ENCODE measurements at regions not wholly inside any gene's neighbourhood (a gene's known extent, or its start where the extent isn't known, plus 50 kb on each side); places are given as distances from the start of the nearest gene placed in this dataset.
A peak's percentile ranks its signal among the peaks of the same experiment; 100 is the strongest.
"Not testable (repeated sequence)": the region's sequence is repeated elsewhere in the genome, so short reads cannot be mapped to it uniquely, and the experiment has no call there.

GRCh38 chr12:90831712-90832111 lies 123.3 kb downstream of the CCER1 start:
- no peak for DNase-seq (ENCODE audit: low read depth in 4 of 4, low spot score in 3 of 4)

DNA sequence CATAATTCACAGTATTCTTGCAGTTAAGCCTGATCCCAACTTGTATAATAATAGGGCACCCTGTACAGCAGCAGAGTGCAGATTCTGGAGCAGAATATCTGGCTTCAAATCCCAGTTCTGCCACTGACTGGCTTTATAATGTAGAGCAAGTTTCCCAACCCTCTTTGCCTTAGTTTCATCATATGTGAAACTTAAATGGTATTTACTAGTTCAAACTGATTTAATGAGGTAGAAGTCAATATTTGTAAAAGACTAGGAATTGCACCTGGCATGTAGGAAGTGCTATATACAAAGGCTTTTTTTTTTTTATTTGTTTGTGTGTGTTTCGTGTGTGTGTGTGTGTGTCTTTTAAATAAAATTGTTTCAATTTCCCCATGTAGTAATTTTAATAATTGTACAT lies 125.9 kb downstream of the CCER1 start:
- DNase-seq (ENCODE audit: low read depth in 4 of 4, low spot score in 3 of 4) = no peak

DNA sequence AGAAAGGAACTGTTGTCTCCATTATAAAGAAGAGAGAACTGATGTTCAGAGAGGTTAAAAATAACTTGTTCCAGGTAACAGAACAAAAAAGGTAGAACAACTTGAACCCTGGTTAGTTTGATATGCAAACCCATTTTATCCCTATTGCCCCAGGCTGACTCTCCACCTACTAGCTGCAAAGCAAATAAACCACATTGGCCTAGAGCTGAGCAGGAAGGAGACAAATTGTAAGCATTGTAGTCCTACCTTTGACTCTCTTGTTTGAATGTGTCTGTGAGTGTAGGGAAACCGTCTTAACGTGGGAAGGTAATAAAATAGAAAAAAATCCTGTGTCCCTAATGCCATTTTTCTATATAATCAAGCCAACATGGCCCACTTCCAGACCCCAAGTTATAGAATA lies 126.4 kb downstream of the CCER1 start:
- DNase-seq (ENCODE audit: low read depth in 4 of 4, low spot score in 3 of 4) = no peak

DNA sequence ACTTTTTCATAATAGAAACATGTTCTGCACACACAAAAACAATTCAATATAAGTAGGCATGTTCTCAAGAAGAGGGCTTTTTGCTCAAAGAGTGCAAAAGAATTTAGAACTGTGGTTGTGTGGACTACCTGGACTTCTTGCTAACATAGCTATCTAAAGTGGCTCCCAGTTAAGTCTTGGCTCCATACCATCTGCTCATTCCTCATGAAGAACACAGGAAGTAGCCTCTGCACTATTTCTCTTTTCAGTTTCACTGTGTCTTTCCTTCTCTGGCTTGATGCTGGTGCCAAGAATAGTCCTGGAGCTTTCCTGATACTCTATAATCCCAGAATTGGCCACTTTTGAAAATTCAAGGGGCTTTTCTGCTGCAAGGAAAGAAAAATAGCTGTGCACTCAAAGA lies 127.4 kb downstream of the CCER1 start:
- DNase-seq (ENCODE audit: low read depth in 4 of 4, low spot score in 3 of 4) = no peak

GRCh38 chr12:90826036-90826435 lies 128.9 kb downstream of the CCER1 start:
- DNase-seq (ENCODE audit: low read depth in 4 of 4, low spot score in 3 of 4) = no peak

DNA sequence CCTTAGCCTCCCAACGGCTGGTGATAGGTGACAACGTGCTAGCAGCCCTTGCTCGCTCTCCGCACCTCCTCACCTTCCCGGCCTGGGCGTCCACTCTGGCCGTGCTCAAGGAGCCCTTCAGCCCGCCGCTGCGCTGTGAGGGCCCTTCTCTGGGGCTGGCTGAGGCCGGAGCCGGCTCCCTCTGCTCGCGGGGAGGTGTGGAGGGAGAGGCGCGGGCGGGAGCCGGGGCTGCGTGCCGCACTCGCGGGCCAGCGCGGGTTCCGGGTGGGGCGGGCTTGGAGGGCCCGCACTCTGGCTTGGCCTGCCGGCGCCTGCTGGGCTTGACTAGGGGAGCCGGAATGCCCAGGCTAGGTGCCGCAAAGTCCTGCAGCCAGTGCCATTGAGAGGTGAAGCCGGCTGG lies 131.1 kb downstream of the CCER1 start:
- no peak for DNase-seq (ENCODE audit: low read depth in 4 of 4, low spot score in 3 of 4)

DNA sequence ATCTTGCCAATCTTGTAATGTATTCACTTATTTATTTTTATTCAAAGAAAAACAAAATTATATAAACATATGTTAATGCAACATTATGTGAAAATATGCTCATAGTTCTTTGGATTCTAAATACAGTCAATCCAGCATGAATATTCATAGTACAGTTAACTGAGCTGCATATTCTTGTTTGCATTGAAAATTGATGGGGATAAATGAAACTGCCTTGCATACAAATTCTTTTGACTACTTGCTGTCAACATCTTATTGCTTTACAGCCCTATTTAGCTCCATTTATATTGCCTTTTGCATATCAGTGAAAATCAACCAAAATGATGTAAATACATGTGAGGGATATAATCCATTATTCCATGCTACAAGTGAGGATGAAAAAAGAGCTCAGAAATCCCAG lies 135.3 kb downstream of the CCER1 start:
- no peak for DNase-seq (ENCODE audit: low read depth in 4 of 4, low spot score in 3 of 4)

- DNase-seq (ENCODE audit: low read depth in 4 of 4, low spot score in 3 of 4) = no peak
Observed at GRCh38 chr12:90816353-90817089, 138.5 kb downstream of the CCER1 start.

DNA sequence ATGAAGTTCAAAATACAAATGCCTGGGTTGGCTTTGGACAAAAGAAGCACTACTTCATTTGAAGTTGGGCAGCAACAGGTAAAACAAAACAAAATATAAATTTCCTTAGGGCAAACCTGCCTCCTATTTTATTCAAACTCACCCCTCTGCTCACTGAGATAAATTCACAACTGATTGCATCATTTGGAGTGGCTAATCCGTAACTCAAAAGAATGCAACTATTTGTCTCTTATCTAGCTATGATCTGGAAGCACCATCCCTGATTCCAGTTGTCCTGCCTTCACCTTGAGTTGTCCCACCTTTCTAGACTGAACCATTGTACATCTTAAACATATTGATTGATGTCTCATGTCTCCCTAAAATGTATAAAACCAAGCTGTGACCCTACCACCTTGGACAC lies 145.0 kb downstream of the CCER1 start:
- no peak for DNase-seq (ENCODE audit: low read depth in 4 of 4, low spot score in 3 of 4)

- no peak for DNase-seq (ENCODE audit: low read depth in 4 of 4, low spot score in 3 of 4)
Observed at GRCh38 chr12:90808568-90808967, 146.4 kb downstream of the CCER1 start.

DNA sequence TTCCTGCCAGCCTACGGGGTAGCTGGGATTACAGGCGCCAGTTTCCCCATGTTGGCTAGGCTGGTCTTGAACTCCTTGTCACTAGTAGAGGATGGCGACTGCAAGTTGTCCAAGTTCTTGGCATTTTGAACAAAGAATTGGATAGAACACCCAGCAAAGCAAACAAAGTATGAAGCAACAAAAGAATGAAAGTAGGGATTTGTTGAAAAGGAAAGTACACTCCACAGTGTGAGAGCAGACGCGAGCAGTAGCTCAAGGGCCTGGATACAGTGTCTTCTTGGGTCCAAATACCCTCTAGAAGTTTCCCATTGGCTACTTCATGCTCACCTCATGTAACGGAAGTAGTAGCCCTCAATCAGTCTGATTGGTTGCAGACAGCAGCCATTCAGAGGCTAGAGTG lies 152.2 kb downstream of the CCER1 start:
- no peak for DNase-seq (ENCODE audit: low read depth in 4 of 4, low spot score in 3 of 4)

DNA sequence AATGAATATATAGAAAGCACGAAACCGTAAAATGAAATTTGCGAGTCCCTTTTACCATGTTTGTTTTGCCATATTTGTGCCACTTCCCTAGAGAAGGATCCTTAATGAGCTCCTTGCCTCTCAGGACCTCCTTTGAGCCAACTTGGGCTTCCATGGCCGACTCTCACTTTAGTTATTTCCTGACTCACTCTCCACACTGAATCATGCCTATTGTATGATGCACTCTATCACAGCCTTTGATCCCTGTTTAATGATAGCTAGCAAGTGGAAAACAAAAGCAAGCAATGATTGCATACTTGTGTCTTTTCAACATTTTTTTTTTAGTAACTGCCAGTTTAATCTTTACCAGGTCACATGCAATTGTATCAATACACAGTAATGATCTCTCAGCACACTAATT lies 153.2 kb downstream of the CCER1 start:
- no peak for DNase-seq (ENCODE audit: low read depth in 4 of 4, low spot score in 3 of 4)

DNA sequence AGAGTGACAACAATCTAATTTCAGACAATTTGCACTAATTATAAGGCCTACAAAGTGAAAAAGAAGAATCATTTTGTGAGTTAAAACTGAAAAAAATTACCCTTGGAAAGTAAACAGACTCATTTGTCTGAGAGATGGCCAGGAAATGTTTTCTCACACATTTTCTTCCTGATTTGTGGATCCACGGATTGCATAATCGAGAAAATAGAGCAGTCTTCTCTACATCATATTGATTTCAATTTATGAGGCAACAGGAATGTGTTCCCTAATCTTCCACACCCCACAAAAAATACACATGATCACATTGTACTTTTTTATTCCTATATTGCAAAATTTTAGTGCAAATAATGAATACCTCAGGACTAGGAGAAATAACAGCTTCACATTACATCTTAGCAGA lies 160.8 kb downstream of the CCER1 start:
- no peak for DNase-seq (ENCODE audit: low read depth in 4 of 4, low spot score in 3 of 4)

DNA sequence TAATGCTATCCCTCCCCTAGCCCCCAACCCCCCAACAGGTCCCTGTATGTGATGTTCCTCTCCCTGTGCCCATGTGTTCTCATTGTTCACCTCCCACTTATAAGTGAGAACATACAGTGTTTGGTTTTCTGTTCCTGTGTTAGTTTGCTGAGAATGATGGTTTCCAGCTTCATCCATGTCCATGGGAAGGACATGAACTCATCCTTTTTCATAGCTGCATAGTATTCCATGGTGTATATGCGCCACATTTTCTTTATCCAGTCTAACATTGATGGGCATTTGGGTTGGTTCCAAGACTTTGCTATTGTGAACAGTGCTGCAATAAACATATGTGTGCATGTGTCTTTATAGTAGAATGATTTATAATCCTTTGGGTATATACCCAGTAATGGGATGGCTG lies 162.3 kb downstream of the CCER1 start:
- DNase-seq (ENCODE audit: low read depth in 4 of 4, low spot score in 3 of 4) = not testable (repeated sequence)

- DNase-seq (ENCODE audit: low read depth in 4 of 4, low spot score in 3 of 4) = no peak
Observed at GRCh38 chr12:90791445-90791844, 163.5 kb downstream of the CCER1 start.

GRCh38 chr12:90790747-90791146 lies 164.2 kb downstream of the CCER1 start:
- DNase-seq (ENCODE audit: low read depth in 4 of 4, low spot score in 3 of 4) = no peak

- DNase-seq (ENCODE audit: low read depth in 4 of 4, low spot score in 3 of 4) = no peak
Observed at GRCh38 chr12:90773491-90773890, 181.5 kb downstream of the CCER1 start.

GRCh38 chr12:90770861-90771260 lies 184.1 kb downstream of the CCER1 start:
- DNase-seq (ENCODE audit: low read depth in 4 of 4, low spot score in 3 of 4) = no peak

GRCh38 chr12:90757957-90758356 lies 197.0 kb downstream of the CCER1 start:
- no peak for DNase-seq (ENCODE audit: low read depth in 4 of 4, low spot score in 3 of 4)

DNA sequence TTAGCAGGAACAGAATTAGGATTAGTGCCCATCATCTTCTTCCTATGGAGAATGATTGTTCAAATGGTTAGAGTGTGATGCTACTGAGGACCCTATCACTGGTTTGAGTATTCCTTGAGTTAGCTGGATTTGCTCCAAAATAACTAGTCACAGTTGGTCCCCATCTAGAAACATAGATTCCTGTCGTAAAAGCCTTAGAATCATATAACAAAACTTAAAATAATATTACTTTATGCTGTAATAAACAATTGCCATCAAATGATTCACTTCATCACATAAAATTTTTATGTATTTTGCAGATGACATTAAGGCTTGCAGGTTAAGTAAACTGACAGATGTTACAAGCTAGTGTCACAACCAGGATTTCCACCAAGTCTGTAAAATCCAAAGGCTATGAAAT lies 209.8 kb downstream of the CCER1 start:
- peak in 3 of 4 donors; percentile 10 to 18 (median 17) for DNase-seq (ENCODE audit: low read depth in 4 of 4, low spot score in 3 of 4)

- DNase-seq (ENCODE audit: low read depth in 4 of 4, low spot score in 3 of 4) = no peak
Observed at GRCh38 chr12:90741611-90742010, 213.4 kb downstream of the CCER1 start.

- no peak for DNase-seq (ENCODE audit: low read depth in 4 of 4, low spot score in 3 of 4)
Observed at GRCh38 chr12:90729736-90730135, 225.2 kb downstream of the CCER1 start.

DNA sequence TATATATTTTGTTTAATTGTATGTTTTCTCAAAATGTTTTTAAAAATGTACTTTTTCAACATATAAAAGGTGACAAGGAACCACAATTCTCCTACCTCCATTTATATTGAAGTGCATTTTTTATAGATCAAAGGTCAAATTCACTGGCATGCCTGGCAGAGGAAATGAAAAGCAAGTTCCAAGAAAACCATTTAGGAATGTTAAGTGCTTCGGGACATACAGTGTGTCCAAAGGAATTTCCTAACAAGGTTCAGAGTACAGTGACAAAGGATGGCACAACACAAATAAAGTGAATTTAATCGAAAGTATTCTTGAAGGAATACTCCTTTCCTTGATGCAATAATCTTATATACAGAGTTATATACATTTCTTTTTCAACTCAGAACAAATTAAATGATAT lies 242.3 kb downstream of the CCER1 start:
- no peak for DNase-seq (ENCODE audit: low read depth in 4 of 4, low spot score in 3 of 4)

Measured in right renal pelvis (tissue), 4 donors.